ENCODE measurements at regions not wholly inside any gene's neighbourhood (a gene's known extent, or its start where the extent isn't known, plus 50 kb on each side); places are given as distances from the start of the nearest gene placed in this dataset.

DNA sequence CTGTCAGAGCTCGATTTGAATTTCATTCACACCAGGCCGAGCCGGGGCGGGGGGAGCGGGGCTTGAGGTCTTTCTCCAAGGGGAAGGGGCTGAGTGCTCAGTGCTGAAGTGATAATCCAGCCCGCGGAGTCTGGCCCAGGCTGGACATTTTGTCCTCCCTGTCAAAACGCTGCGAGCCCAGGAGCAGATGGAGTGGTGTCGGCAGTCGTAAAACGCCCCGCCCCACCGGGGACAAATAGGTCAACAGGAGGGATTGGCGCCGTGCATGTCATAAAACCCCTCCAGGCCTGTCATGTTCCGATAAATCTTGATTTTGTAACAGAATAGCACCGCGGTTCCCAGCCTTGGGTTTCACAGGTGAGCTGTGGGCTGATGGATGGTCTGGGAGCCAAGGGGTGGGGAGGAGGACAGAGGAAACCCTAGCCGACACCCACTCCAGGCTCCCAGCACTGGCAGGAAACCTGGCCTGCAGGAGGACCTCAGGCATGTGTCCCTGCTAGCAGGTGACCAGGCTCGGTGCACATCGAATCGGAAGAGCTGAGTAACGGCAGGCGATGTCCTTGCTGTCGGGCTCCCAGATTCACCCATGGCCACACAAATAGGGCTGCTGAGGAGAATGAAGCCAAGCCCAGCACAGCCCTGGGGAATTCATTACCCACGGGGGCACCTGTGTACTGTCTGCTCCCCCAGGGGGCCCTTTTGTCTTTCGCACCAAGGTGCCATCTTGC is 341.4 kb downstream of the FOXL1 start:
- DNase-seq = no peak

DNA sequence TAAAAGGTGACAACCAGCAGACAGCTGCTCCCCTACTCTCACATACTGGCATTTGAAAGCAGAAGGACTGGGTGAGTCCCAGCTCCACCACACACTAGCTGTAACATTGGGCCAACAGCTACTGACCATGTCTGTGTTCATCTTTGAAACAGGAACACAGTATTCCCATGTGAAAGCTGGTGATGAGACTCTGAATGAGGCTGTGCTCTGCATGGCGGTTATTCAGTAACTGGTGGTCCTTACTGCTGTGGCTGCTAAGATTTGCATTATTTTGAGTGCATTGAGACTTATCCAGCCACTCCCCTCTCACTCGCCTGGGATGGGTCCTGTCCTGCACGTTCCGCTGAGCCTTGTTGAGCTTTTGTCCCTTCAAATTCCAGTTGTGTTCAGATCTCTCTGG is 342.9 kb downstream of the FOXL1 start:
- no peak for DNase-seq

DNA sequence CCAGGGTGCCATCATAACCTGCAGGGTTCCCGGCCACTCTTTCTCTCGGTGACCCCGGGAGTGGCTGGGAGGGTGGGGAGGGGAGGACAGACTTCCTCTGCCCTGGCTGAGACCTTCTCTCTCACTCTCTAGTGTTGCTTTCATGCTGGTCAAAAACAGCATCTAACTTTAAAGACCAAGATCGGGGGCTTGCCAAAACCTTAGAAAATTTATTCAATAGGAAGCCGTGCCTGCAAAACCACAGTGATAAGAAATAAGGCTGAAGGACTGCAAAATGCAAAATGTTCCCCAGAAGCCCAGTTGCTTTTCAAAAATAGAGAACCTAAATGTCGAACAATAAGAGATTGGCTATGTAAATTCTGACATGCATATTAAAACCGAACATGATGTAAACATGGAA is 344.0 kb downstream of the FOXL1 start:
- no peak for DNase-seq

DNA sequence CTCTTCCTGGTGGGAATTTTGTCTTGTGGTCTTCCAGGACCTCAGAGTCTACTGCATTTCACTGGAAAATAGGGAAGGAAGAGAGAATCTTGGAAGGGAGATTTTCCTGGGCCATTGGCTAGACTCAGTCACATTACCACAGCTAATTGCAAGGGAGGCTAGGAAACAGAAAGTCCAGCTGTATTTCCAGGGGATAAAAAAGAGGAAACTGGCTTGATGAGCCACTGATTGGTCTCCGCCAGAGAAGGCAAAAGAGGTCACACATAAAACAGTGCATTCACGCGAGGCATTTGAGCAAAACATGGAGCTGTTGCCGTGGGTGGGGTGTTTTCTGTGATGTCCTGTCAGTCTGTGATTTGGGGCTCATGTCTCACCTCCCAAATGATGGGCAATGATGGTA is 345.3 kb downstream of the FOXL1 start:
- DNase-seq = no peak

DNA sequence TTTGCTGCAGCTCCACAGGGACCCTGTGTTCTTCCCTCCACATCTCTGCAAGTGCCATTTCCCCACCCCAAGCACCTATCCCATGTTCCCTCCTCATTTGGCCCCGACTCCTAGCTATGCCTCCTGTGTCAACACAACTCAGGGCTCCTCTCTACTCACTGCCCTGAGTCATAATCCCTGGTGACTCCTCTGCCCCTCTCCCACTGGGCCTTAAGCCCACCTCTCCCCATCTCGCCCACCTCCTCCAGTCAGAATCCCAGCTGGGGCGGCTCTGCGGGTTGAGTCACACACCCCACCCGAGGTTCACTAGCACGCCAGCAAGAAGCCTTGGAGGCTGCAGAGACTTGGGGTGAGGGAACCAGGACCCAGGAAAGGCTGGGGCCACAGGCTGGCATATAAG is 346.2 kb downstream of the FOXL1 start:
- DNase-seq = no peak

DNA sequence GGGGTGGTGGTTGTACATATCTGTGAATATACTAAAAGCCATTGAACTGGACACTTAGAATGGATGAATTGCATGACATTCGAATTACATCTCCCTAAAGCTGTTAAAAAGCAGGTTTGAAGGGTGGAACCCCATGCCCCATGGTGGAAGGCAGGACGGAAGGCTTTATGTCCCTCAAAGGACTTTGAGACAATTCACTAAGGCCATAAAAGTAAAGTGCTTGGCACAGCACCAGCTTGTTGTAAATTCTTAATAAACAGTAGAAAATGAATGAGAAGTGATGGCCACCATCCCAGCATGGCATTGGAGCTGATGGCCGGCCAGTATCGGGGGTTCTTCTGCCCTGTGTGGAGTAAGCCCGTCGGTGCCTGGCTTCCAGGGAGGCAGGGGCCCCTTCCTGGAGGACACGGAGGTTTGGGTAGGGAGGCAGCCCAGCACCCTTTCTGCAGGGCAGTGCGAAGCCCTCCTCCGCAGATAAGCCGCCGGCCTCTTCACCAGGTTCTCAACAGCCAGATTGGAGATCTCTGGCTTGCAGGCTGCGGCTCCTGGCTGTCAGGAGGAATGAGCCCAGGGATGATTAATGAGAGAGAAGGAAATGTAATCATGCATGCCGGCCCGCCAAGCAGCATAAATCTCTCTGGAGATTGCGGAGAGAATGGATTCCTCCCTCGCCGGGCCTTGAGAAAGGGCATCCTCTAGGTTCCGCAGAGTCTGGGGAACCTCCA is 346.9 kb downstream of the FOXL1 start:
- DNase-seq = no peak

DNA sequence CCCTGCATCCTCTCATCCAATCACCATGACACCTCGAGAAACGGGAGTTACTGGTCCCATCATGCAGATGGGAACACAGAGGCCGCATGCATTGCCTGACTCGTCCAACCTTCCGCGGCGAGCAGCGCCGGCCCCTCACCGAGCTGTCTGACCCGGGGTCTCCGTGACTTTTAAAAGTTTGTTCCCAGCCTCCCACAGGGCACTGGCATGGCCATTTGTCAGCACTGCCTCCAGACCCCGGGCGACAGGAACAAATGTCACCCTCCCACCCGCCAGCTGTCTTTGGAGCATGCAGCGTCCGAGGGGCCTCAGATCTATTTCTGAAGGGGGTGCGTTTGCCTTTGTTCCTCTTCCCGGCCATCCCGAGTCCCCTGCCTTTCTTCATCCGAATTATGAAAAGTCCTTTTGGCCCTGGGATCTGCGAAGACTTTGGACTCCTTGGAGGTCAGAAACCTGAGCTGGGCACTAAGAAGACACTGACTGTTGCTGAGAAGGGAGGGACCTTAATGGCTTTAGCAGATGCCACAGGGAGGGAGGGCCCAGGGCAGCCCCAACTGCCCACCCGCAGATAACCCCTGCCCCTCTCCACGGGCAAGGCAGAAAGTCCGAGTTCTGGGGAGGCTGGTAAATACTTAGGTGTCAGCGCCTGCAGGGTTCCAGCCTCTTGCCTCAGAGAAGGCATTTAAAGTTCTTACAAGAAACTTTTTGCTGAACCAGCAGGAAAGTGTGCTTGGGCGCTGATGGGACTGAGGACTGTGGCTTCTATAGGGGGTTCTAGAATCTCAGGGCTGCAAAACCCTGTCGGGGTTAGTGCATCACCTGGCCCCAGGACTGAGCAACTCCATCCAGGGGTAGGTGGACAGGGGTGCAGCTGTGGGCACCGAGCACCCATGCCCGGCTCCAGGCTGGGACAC is 348.1 kb downstream of the FOXL1 start:
- no peak for DNase-seq

DNA sequence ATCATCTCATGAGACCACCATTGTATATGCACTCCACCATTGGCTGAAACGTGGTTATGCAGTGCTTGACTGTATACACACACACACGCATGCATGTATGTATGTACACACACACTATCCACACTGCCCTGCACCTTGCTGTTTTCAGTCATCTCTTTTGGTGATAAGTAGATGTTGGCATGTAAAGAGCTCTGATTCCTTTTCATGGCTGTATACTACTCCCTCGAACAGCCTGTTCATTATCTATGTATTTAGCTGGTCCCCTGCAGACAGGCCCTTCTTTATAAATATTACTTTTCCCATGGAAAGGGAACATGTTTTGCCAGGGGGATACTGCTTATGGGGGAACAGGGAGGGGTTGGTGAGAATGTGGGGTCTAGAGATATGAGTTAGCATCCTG is 349.4 kb downstream of the FOXL1 start:
- DNase-seq = no peak

DNA sequence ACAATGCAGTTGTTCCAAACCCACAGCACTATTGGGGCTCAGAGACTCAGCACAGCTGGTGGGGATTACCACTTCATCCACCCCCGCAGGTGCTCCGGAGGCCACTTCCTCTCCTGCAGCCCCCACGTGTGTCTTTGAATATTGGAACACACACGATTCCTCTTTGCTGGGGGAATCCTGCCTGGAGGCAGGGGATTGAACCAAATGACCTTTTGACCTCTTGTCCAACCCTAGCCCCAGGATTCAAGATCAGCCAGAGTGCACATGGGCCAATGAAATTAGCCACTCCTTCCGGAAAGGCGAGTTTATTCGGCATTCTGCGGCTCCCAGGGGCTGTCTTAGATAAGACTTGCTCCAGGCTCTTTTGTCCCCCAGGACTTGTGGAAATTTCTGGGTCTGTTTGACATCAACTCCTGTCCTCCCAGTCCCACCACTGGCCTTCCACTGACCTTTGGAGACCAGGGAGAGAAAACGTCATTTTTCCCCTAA is 350.2 kb downstream of the FOXL1 start:
- no peak for DNase-seq

DNA sequence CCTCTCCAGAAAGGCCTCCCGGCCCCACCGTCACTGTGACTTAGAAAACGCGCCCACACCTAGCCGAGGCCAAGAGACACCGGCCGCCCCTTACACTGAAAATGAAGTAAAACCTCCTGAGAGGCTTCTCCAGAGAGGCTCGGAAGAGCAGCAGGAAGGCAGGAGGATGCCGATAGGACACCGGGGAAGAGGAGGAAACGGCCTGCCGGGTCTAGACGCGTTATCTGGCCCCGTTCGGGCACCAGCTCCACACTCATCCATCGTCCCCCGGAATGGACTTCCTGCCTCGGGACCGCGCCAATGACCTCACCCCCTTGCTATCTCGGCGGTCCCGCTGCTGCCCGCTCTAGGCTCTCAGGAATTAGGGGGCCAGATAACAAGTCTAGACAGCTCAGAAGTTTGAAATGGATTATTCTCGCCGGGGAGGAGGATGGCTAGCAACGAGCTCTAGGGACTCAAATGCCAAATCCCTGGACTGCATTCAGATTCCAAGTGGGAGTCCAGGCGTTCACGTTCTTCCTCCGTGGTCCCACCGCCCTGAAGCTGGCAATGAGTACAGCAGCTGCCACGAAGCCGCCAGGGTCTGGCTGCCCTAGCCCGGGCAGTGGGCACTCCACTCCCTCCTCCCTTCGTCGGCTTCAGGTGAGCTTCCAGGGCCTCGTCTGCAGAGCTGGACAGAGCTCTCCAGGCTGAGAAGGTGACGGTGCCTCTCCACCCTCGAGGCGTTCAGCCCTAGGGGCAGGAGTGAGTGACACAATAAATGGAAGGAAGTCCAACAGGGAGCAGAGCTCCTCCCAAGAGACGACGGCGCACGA is 350.9 kb downstream of the FOXL1 start:
- no peak for DNase-seq

DNA sequence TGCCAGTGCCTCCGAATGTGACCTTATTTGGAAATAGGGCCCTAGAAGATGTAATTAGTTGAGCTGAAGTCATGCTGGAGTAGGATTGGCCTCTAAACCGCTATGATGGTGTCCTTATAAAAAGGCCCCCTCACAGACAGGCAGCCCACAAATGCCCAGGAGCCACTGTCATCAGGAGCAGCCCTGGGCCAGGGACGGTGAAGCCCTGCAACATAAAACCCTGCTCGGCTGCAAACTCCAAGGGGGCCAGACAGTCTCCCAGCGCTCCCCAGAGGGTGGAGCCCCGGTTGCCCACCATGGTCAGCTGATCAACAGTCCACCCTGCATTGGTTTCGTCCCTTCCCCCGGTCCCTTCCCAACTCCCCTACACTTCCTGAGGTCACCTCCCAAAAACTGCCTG is 351.7 kb downstream of the FOXL1 start:
- DNase-seq = no peak

DNA sequence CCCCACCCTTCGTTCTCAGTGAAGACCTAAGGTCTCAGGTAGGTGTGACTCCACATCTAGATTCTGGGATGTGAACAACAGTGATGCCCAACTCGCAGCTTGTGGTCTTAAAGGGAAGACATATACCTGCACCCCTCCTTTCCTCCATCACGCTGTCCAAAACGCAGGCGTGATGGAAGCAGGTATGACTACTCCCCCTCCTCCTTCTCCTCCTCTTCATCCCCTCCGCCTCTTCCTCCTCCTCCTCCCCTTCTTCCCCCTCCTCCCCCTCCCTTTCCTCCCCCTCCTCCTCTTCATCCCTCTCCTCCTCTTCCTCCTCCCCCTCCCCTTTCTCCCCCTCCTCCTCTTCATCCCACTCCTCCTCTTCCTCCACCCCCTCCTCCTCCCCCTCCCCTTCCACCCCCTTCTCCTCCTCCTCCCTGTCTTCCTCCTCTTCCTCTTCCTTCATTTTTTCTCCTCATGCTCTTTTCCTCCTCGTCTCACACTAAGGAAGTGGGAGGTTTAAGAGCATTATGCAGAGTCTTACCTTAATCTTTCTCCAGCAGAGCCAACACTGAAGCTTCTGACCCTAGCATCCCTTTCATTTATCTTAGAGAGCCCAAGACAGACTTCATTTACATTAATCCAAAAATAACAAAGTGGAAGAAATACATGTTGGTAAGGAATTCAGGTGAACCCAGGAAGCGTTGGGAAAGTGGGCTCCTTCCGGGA is 352.5 kb downstream of the FOXL1 start:
- no peak for DNase-seq

DNA sequence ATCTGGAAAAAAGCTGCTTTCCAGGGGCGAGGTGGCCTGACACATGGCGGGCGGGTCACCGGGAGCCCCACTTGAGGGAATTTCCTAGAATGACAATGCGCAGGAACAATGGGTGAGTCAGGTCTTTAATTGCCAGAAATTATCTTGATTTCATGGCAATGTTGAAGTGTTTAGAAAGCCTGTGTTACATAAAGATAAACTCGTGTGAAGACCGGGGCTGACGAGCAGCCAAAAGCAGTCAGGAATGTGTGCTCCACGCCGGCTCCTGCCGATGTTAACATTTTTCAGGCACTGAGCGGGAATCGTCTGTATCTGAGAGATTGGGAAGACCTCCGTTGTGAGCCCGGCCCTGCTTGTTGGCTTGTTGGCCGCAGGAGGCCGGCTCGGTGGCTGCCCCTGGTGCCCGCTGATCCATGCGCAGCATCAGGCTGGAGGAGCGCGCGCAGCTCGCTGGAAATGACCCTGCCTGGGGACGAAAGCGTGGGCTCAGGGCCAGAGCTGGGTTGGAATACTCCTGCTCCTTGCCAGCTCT is 353.1 kb downstream of the FOXL1 start:
- no peak for DNase-seq

DNA sequence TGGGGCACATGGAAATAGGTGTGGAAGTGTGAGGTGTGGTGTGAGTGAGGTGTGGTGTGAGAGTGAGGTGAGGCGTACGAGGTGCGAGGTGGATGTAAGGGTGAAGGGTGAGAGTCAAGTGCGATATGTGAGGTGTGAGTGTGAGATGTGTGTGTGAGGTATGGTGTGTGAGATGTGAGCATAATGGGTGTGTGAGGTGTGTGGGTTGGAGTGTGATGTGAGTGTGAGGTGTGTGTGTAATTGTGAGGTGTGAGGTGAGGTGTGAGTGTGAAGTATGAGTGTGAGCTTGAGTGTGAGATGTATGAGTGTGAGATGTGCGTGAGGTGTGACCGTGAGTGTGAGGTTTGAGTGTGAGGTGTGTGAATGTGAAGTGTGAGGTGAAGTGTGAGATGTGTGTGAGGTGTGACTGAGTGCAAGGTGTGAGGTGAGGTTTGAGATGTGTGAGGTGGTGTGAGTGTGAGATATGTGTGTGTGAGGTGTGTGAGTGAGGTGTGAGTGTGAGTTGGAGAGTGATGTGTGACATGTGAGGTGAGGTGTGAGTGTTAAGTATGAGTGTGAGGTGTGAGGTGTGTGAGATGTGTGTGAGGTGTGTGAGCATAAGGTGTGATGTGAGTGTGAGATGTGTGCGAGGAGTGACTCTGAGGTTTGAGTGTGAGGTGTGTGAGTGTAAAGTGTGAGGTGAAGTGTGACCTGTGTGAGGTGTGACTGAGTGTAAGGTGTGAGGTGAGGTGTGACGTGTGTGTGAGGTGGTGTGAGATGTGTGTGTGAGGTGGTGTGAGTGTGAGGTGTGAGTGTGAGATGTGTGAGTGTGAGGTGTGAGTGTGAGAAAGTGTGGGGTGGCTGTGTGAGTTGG is 354.0 kb downstream of the FOXL1 start:
- DNase-seq = no peak

DNA sequence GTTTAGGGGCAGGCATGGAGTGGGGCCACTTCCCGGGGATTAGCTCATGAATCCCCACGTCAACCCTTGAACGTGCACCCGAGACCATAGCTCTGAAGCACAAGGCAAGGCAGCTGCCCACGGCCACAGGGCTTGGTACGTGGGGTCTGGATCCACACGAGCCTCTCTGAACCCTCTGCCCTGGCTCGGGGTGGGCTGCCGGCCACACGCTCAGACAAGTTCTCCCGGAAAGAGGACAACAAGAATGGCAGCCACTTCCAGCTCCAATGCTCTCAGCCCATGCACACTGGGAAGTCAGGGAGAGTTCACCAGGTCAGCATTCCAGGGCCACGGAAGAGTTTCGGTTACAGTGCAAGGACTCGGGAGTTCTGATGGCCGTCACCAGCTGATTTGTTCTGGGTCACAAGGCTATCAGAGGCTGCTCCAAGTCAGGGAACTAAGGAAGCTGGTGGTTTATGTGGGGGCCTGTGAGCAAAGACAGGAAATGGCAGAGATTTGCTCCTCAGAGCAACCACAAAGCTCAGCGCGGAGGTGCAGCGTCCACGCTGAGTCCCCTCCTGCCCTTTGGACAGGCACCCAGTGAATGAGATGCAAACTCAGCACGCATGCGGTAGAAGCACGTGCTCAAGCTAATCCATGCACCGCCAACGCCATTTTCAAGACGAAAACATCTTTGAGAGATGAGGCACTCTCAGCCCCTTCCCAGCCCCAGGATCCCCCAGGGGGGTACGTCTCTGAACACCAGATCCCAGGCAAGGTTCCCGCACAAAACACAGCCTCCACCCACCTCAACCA is 356.4 kb downstream of the FOXL1 start:
- DNase-seq = no peak

DNA sequence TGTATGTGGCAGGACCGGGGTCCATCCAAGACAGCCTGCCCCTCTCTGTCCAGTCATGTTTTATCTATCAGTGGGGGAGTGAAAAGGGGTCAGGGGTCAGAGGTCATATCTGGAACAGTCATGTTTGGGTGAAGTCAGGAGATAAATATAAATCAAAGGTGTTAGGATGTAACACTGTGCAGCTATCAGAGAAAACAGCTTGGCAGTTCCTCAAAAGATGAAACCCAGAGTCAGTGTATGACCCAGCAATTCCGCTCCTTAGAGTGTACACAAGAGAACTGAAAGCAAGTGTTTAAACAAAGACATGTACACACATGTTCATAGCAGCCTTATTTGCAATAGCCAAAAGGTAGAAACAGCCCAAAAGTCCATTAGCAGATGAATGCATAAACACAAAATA is 361.3 kb downstream of the FOXL1 start:
- no peak for DNase-seq

DNA sequence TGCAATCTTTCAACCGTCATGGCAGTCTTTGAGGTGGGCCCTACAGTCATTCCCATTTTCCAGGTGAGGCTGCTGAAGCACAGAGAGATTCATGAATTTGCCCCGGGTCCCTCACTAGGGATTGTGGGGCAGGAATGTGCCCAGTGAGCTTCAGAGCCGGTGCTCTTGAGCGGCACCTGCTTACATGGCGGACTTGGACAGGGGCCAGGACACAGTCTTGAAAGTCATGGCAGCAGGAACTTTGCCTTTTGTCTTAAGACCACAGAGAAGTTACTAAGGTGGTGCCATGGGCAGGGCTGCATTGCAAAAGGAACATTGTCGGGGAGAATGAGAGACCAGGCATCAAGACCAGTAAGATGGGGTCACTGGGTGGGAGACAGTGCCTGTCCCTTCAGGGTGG is 363.4 kb downstream of the FOXL1 start:
- DNase-seq = no peak

DNA sequence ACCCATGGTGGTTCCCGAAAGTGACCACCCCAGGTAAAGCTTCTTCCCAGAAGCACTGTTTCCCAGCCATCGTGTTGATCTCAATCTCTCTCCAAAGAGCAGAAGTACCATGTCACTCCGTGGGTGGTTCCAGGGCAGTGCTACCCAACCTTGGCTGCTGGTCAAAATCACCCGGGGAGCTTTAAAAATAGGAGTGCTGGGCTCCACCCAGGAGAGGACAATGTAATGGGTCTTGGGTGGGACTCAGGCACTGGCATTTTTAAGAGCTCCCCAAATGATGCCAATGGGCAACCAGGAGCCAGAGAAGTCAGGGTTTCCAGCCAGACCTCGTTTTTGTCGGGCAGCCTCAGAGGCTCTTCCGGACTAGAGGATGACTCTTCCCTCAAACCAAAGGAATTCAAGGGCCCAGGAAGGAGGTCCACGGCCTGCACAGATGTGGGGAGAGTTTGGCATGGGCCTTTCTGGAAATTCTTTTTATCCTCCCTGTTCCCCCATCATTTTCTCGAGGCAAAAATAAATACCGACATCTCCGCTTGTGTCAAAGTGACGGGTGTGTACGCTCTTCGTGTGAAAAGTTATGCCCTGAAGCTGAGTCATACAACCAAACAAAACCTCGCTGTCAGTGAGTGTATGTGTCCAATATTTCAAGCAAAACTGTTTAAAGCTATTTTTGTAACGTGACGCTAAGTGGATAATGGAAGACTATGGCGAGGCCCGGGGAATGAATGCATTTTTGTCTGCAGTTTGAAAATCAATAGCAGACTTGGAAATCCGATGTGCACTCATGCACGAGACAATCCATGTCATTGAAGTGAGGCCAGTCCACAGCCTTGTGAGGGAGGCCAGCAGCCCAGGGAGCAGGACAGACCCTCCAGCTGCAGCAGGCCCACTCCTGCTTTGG is 364.1 kb downstream of the FOXL1 start:
- DNase-seq = no peak
